ENCODE measurements at regions not wholly inside any gene's neighbourhood (a gene's known extent, or its start where the extent isn't known, plus 50 kb on each side); places are given as distances from the start of the nearest gene placed in this dataset.

DNA sequence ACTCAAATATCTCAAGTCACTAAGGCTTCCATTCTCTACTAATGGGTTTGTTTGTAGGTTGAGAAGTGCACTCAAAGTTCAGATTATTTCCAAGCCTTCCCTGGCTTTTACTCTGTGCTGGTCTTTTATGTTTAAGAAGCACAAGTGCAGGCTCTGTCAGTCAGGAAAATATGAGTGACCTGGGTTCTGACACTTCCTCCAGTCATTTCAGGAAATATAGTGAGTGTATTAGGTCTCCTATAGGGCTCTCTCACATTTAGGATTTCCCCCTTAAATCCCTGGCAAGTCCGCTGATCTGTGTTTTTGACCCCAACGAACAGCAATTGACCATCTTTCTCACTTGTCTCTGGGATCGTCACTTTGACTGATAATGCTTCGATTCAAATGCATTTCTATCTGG, 210.2 kb downstream of the ARPP21 start:
- H3K4me1 ChIP-seq (ENCODE audit: control insufficient read depth, insufficient read depth, low read length), result no peaks in the 10 kb centered on the region
- no peaks in the 10 kb centered on the region for H3K36me3 ChIP-seq (ENCODE audit: control insufficient read depth, insufficient read depth, low read length)
- no peaks in the 10 kb centered on the region for H3K9me3 ChIP-seq (ENCODE audit: control insufficient read depth, insufficient read depth, low read length)
- whole genome bisulfite sequencing (ENCODE audit: insufficient coverage, insufficient read length), result no CpG with 5 or more reads among the region's 4 CpGs
- H3K27me3 ChIP-seq (ENCODE audit: control insufficient read depth, insufficient read depth, low read length), result no peaks in the 10 kb centered on the region
- H3K4me3 ChIP-seq (ENCODE audit: low read length), result no peak overlapping the region
- H3K27ac ChIP-seq (ENCODE audit: low read length), result no peak overlapping the region
- DNase-seq (ENCODE audit: low read depth, low spot score), result no peak

DNA sequence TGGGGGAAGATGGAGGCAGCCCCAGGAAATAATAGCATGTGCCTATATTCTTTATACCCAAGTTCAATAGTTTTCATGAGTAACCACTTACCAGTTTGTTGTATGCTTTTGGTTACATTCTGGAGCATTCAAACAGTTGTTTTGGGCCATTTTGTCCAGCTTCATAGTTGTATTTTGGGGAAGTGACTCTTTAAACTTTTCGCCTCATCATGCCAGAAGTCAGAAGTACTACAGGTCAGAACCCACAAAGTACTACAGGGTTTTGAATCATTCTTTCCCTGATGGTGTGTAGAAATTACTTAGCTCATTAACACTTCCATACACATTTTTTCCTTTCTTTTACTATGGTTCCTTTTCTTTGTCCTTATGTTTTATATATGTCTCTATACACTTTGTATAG, 210.6 kb downstream of the ARPP21 start:
- Histone ChIP-seq H3K27me3 (ENCODE audit: control insufficient read depth, insufficient read depth, low read length) (no peaks in the 10 kb centered on the region), H3K4me3 (ENCODE audit: low read length) (no peak overlapping the region), H3K9me3 (ENCODE audit: control insufficient read depth, insufficient read depth, low read length) (no peaks in the 10 kb centered on the region), H3K27ac (ENCODE audit: low read length) (no peak overlapping the region), H3K36me3 (ENCODE audit: control insufficient read depth, insufficient read depth, low read length) (no peaks in the 10 kb centered on the region), H3K4me1 (ENCODE audit: control insufficient read depth, insufficient read depth, low read length) (no peaks in the 10 kb centered on the region)
- no peak for DNase-seq (ENCODE audit: low read depth, low spot score)
- no CpG with 5 or more reads among the region's 1 CpG for WGBS (ENCODE audit: insufficient coverage, insufficient read length)

DNA sequence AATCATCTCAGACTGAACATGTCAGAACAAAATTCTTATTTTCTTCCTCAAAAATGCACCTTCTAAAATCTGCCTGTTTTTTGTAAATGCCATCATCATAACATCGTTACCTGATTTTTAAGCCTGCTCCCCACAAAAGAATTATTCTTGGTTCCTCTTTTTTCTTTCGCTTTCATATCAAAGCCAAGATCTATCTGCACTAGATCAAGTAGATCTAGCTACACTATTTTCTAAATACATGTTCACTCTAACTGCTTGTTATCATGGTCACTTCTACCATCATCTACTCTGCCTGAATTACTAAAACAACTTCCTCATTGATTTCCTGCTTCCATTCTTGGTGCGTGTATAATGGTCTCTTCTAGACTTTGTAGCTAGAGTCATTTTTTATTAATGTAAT, 217.7 kb downstream of the ARPP21 start:
- no peak overlapping the region for H3K4me3 ChIP-seq (ENCODE audit: low read length)
- DNase-seq (ENCODE audit: low read depth, low spot score), result no peak
- no CpG with 5 or more reads among the region's 3 CpGs for WGBS (ENCODE audit: insufficient coverage, insufficient read length)

DNA sequence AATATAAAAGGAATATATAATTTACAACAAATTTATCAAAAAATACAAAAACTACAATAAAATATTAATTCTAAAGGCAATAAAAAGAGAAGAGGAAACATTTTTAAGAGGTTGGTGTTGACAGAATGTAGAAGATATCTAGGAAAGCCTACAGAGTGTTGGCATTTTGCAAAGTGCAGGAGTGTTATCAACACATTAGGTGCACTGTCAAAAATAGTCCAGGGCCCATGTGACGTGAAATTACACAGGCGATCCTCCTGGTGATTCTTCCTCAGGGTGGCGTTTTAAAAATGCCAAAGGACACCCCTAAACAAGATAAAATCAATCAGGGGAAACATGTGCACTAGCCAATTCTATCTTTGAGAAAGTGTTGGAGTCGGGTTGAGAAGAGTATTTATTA, 222.7 kb downstream of the ARPP21 start:
- no peak for DNase-seq (ENCODE audit: low read depth, low spot score)
- no CpG with 5 or more reads among the region's 4 CpGs for WGBS (ENCODE audit: insufficient coverage, insufficient read length)

More for the DNA sequence above, 217.7 kb downstream of the ARPP21 start:
- Histone ChIP-seq H3K27me3 (ENCODE audit: control insufficient read depth, insufficient read depth, low read length) (no peaks in the 10 kb centered on the region), H3K36me3 (ENCODE audit: control insufficient read depth, insufficient read depth, low read length) (no peaks in the 10 kb centered on the region), H3K4me1 (ENCODE audit: control insufficient read depth, insufficient read depth, low read length) (no peaks in the 10 kb centered on the region), H3K9me3 (ENCODE audit: control insufficient read depth, insufficient read depth, low read length) (no peaks in the 10 kb centered on the region), H3K27ac (ENCODE audit: low read length) (no peak overlapping the region)

DNA sequence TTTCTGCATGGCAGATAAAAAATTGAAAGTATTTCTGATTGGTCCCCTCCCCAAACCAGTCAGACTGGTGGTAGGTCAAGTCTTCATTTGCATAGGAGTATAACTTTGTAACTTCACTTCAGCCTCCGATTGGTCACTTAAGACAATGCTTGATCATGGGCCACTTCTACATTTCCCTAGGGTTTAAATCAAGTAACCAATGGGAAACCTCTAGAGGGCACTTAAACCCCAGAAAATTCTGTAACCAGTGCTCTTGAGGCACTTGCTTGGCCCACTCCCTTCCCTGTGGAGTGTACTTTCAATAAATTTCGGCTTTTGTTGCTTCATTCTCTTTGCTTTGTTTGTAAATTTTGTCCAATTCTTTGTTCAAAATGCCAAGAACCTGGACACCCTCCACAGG, 225.5 kb downstream of the ARPP21 start:
- Histone ChIP-seq H3K4me1 (ENCODE audit: control insufficient read depth, insufficient read depth, low read length) (no peaks in the 10 kb centered on the region), H3K36me3 (ENCODE audit: control insufficient read depth, insufficient read depth, low read length) (no peaks in the 10 kb centered on the region), H3K9me3 (ENCODE audit: control insufficient read depth, insufficient read depth, low read length) (no peaks in the 10 kb centered on the region), H3K4me3 (ENCODE audit: low read length) (no peak overlapping the region), H3K27ac (ENCODE audit: low read length) (no peak overlapping the region), H3K27me3 (ENCODE audit: control insufficient read depth, insufficient read depth, low read length) (no peaks in the 10 kb centered on the region)
- WGBS (ENCODE audit: insufficient coverage, insufficient read length), result no CpG with 5 or more reads among the region's 2 CpGs
- DNase-seq (ENCODE audit: low read depth, low spot score), result no peak

More for the DNA sequence above, 222.7 kb downstream of the ARPP21 start:
- Histone ChIP-seq H3K4me1 (ENCODE audit: control insufficient read depth, insufficient read depth, low read length) (no peaks in the 10 kb centered on the region), H3K9me3 (ENCODE audit: control insufficient read depth, insufficient read depth, low read length) (no peaks in the 10 kb centered on the region), H3K27ac (ENCODE audit: low read length) (no peak overlapping the region), H3K27me3 (ENCODE audit: control insufficient read depth, insufficient read depth, low read length) (no peaks in the 10 kb centered on the region), H3K36me3 (ENCODE audit: control insufficient read depth, insufficient read depth, low read length) (no peaks in the 10 kb centered on the region), H3K4me3 (ENCODE audit: low read length) (no peak overlapping the region)

DNA sequence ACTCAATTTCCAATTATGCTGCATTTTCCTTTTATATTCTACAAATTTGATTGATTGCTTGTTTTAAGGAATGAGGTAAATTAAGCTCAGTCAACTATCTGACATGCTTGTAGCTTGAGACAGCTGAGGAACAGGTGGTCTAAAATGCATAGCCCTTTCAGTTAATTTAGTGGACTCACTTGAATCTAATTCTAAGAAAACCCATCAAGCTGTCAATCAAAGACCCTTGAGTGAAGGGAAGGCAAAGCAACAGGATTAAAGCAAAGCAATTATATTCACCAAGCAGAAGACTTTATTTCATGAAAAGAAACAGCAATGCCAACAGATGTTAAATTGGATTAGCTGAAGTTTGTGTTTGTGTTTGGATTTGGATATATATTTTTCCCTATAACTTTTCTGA, 228.5 kb downstream of the ARPP21 start:
- no peak overlapping the region for H3K4me3 ChIP-seq (ENCODE audit: low read length)
- no peaks in the 10 kb centered on the region for H3K36me3 ChIP-seq (ENCODE audit: control insufficient read depth, insufficient read depth, low read length)
- no peak for DNase-seq (ENCODE audit: low read depth, low spot score)
- no peaks in the 10 kb centered on the region for H3K4me1 ChIP-seq (ENCODE audit: control insufficient read depth, insufficient read depth, low read length)
- H3K27ac ChIP-seq (ENCODE audit: low read length), result no peak overlapping the region
- no peaks in the 10 kb centered on the region for H3K27me3 ChIP-seq (ENCODE audit: control insufficient read depth, insufficient read depth, low read length)
- no peaks in the 10 kb centered on the region for H3K9me3 ChIP-seq (ENCODE audit: control insufficient read depth, insufficient read depth, low read length)

DNA sequence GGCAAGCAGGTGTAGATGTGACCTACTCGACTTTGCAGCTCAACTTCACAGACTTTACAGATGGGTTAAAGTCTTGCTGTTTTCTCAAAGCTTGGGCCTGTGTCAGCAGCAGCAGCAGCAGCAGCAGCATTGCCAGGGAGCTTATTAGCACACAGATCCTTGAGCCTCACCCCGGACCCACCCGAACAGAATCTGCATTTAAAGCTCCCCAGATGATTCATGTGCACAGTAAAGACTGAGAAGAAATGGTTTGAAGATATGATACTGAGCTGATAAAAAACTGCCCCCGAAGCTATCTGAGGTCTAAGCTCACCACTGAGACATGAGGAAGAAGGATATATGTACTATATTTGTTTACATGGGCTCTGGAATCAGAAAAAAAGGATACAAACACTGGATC, 231.7 kb downstream of the ARPP21 start:
- WGBS (ENCODE audit: insufficient coverage, insufficient read length), result no CpG with 5 or more reads among the region's 4 CpGs

DNA sequence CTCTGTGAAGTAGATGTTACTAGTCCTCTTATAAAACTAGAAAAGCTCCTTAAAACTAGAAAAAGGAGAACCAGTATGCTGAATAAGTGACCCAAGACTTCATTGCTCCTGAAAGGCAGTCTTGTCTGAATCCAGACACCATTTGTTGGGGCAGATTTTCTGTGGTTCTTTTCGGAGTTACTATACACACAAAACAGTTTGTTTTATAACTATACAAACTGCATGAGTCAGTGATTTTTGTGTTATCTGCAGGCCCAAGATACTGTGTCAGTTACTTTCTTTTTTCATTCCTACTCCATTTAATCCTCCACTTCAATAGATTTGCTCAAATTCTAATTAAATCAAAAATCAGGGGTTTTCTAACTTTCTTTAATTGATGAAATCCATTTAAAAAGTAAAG, 244.6 kb downstream of the ARPP21 start:
- Histone ChIP-seq H3K27me3 (ENCODE audit: control insufficient read depth, insufficient read depth, low read length) (no peaks in the 10 kb centered on the region), H3K4me3 (ENCODE audit: low read length) (no peak overlapping the region), H3K27ac (ENCODE audit: low read length) (no peak overlapping the region), H3K9me3 (ENCODE audit: control insufficient read depth, insufficient read depth, low read length) (no peaks in the 10 kb centered on the region), H3K4me1 (ENCODE audit: control insufficient read depth, insufficient read depth, low read length) (no peaks in the 10 kb centered on the region), H3K36me3 (ENCODE audit: control insufficient read depth, insufficient read depth, low read length) (no peaks in the 10 kb centered on the region)
- no CpG with 5 or more reads among the region's 1 CpG for WGBS (ENCODE audit: insufficient coverage, insufficient read length)
- no peak for DNase-seq (ENCODE audit: low read depth, low spot score)

More for the DNA sequence above, 231.7 kb downstream of the ARPP21 start:
- Histone ChIP-seq H3K4me3 (ENCODE audit: low read length) (no peak overlapping the region), H3K27ac (ENCODE audit: low read length) (no peak overlapping the region), H3K4me1 (ENCODE audit: control insufficient read depth, insufficient read depth, low read length) (no peaks in the 10 kb centered on the region), H3K27me3 (ENCODE audit: control insufficient read depth, insufficient read depth, low read length) (no peaks in the 10 kb centered on the region), H3K36me3 (ENCODE audit: control insufficient read depth, insufficient read depth, low read length) (no peaks in the 10 kb centered on the region), H3K9me3 (ENCODE audit: control insufficient read depth, insufficient read depth, low read length) (no peaks in the 10 kb centered on the region)
- DNase-seq (ENCODE audit: low read depth, low spot score), result no peak

DNA sequence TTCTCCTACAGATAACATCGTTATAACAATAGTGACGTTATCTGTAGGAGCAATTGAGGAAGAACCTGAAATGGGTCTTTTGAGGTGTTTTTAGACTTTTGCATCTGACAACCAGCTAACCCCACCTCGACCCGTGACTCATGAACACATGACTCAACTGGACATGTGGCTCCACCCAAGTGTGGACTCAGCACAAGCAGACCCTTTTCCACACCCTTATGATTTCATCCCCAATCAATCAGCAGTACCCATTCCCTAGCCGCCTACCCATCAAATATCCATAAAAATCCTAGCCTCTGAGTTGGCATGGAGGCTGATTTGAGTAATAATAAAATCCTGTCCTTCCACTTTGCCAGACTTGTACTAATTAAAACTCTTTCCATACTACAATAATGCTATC, 255.4 kb downstream of the ARPP21 start:
- no peak overlapping the region for H3K27ac ChIP-seq (ENCODE audit: low read length)
- DNase-seq (ENCODE audit: low read depth, low spot score), result no peak
- no peaks in the 10 kb centered on the region for H3K27me3 ChIP-seq (ENCODE audit: control insufficient read depth, insufficient read depth, low read length)

DNA sequence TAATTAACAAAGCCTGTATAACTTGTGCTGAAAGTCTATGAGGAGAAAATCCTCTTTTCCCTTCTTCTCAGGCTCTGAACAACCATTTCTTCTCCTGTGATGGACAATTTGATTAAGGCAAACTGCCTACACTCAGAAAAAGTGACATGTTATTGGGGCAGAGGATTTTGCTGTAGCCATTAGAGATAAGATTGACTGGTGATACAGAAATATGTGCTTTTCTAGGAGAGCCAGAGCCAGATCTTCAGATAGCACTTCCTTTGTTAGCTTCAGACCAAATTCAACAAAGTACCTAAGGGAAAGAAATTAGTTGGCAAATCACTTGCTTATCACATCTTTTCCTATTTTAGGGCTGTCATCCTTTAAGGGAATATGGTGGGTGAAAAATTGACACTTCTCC, 259.9 kb downstream of the ARPP21 start:
- H3K27ac ChIP-seq (ENCODE audit: low read length), result no peak overlapping the region
- no peaks in the 10 kb centered on the region for H3K36me3 ChIP-seq (ENCODE audit: control insufficient read depth, insufficient read depth, low read length)
- DNase-seq (ENCODE audit: low read depth, low spot score), result no peak
- no peaks in the 10 kb centered on the region for H3K27me3 ChIP-seq (ENCODE audit: control insufficient read depth, insufficient read depth, low read length)
- H3K4me1 ChIP-seq (ENCODE audit: control insufficient read depth, insufficient read depth, low read length), result no peaks in the 10 kb centered on the region
- H3K9me3 ChIP-seq (ENCODE audit: control insufficient read depth, insufficient read depth, low read length), result no peaks in the 10 kb centered on the region
- no peak overlapping the region for H3K4me3 ChIP-seq (ENCODE audit: low read length)

More for the DNA sequence above, 255.4 kb downstream of the ARPP21 start:
- H3K9me3 ChIP-seq (ENCODE audit: control insufficient read depth, insufficient read depth, low read length), result no peaks in the 10 kb centered on the region
- no peaks in the 10 kb centered on the region for H3K4me1 ChIP-seq (ENCODE audit: control insufficient read depth, insufficient read depth, low read length)
- no peak overlapping the region for H3K4me3 ChIP-seq (ENCODE audit: low read length)
- no CpG with 5 or more reads among the region's 5 CpGs for WGBS (ENCODE audit: insufficient coverage, insufficient read length)
- H3K36me3 ChIP-seq (ENCODE audit: control insufficient read depth, insufficient read depth, low read length), result no peaks in the 10 kb centered on the region

DNA sequence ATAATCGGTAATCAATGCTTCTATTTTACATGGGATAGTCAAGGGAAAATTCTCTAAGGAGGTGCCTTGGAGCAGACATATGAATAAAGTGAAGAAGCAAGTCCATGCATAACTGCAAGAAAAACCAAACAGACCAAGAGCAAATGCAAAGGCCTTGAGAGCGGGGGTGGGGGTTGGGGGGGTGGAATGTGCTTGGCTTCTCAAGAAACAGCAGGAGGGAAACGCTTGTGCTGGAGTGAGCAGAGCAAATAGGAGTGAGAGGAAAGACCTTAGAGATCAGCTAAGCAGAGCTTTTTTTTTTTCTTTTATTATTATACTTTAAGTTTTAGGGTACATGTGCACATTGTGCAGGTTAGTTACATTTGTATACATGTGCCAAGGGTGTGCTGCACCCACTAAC, 260.8 kb downstream of the ARPP21 start:
- Histone ChIP-seq H3K9me3 (ENCODE audit: control insufficient read depth, insufficient read depth, low read length) (no peaks in the 10 kb centered on the region), H3K27me3 (ENCODE audit: control insufficient read depth, insufficient read depth, low read length) (no peaks in the 10 kb centered on the region), H3K4me3 (ENCODE audit: low read length) (no peak overlapping the region), H3K4me1 (ENCODE audit: control insufficient read depth, insufficient read depth, low read length) (no peaks in the 10 kb centered on the region), H3K27ac (ENCODE audit: low read length) (no peak overlapping the region), H3K36me3 (ENCODE audit: control insufficient read depth, insufficient read depth, low read length) (no peaks in the 10 kb centered on the region)
- DNase-seq (ENCODE audit: low read depth, low spot score), result no peak
- WGBS (ENCODE audit: insufficient coverage, insufficient read length), result no CpG with 5 or more reads among the region's 3 CpGs

Measured in iPS DF 6.9 (cell line).